ENCODE measurements at regions not wholly inside any gene's neighbourhood (a gene's known extent, or its start where the extent isn't known, plus 50 kb on each side); places are given as distances from the start of the nearest gene placed in this dataset.

- TF ChIP-seq RAD21 (CRISPR knock-in tag; IDR thresholded peaks at IDR 0.05) (no peak), FLYWCH1 (CRISPR knock-in tag; IDR thresholded peaks at IDR 0.05) (no peak), DR1 (CRISPR knock-in tag; IDR thresholded peaks at IDR 0.05) (no peak)
These were observed 93.6 kb upstream of the GRIK1 start for GRCh38 chr21:30033441-30033840.
